ENCODE measurements at regions not wholly inside any gene's neighbourhood (a gene's known extent, or its start where the extent isn't known, plus 50 kb on each side); places are given as distances from the start of the nearest gene placed in this dataset.

DNA sequence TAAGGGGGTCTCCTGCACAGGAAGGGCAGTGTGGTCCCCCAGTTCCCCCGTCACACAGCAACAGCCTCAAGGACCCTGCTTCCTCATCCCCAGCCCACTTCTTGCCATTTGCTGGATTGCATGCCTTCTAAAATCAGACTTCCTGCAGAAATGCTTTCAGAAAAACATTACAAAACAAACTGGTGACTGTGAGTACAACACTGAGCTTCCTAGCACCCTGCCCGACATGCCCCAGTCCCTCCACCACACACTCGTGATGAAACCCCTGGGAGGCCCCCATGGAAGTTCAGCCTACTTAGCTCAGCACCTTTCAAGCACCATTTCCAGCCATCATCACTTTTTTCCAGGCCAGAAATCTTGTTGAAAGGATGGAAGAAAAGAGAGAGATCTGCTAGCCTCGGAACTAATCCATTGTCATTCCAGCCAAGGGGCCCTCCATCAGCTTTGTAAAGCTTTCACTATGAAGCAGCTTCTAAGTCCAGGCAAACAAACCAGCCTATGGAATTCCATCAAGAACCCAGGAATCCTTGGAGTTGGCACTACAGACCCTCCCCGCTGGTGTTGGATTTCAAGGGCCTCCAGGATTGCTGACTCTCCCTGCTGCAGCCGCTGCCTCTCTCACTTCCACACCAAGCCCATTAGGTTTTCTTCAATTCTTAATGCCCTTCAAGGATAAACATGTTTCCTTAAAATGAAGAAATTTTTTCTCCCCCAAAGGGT lies 114.6 kb downstream of the C5orf15 start:
- FAIRE-seq, result no peak

DNA sequence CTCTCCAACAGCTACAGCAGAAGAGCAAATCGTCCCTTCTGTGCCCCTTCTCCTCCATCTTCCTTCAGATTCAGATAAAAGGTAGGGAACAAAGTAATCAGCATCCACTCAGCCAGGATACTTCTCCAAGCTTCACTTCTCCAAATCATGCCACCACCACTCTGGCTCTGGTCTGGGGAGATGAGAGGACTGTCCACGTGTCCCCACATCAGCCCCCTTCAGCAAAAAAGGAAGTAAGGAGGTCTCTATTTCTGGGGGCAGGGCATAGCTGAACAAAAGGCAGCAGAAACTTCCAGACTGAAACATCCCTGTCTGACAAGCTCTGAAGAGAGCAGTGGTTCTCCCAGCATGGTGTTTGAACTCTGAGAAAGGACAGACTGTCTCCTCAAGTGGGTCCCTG lies 116.9 kb downstream of the C5orf15 start:
- FAIRE-seq, result no peak

GRCh38 chr5:133850811-133851210 lies 117.6 kb downstream of the C5orf15 start:
- no peak for FAIRE-seq

DNA sequence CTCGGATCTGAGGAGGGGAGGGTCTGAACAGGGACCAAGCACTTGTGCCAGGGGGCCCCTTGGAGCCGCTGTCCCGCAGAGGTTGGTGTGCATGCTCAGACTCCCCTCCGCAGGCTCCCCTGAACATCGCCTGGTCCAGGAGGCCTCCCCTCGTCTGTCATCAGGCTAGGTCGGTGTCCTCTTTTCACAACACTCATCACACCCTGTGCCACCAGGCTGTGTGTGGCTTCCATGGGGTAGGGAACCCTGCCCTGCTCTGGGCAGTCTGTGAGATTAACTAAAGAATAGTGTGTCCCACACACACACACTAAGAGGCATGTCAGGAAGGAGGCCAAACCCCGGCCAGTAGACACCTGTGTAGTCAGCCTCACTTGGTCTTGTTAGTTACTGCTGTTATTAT lies 119.3 kb downstream of the C5orf15 start:
- FAIRE-seq, result no peak

DNA sequence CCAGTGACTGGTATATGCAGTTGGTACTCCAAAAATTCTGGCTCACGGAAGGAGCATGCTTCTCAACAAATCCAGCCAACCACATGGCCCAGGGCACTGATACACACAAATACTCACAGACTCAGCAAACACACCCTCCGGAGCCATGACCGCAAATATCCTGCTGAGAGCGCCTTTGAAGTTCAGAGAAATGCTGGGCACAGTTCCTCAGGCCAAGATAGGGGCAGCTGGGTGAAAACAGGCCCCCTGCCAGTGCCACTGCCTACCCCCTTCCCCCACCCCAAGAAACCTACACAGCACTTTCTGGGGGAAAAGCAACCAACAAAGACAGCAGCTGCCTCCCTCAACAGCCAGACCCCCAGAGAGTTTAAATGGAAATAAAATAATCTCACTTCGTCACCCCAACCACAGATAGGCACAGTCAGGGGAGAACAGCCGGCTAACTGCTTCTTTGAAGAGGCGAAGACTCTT lies 120.0 kb downstream of the C5orf15 start:
- FAIRE-seq, result no peak

DNA sequence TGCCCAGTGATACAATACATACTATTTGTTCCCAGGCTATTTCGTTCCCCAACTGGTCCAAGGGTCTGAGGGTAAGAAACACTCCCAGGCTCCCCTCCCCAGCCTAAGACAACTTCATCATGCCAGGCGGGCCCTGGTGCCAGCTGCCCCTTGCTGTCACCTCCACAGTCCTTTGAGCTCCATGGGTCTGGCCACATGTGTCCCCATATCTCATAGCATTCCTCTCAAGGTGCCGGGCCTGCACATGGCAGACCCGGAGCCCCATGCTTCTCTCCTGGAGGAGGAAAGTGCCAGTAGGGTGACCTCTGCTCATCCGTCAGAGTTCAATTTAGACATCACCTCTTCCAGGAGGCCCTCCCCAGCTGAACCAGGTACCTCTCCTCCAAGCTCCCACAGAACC lies 120.5 kb downstream of the C5orf15 start:
- FAIRE-seq, result no peak

DNA sequence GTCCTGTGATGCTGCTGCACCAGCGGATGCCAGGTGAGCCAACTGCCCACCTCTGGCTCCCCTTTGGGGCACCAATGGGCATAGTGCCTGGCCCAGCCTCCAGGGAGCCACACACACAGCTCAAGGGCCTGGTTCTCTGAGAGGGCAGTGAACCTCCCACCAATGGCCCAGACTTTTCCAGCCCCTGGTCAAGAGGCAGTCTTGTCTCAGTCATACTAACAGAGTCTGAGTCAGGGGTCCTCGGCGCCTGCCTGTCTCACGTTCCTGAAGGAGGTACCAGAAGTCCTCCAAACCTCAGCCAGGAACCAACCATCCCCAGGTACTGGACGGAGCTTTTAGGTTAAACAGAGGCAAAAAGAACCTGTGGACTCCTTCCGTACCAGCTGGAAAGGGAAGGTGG lies 121.1 kb downstream of the C5orf15 start:
- FAIRE-seq, result no peak

DNA sequence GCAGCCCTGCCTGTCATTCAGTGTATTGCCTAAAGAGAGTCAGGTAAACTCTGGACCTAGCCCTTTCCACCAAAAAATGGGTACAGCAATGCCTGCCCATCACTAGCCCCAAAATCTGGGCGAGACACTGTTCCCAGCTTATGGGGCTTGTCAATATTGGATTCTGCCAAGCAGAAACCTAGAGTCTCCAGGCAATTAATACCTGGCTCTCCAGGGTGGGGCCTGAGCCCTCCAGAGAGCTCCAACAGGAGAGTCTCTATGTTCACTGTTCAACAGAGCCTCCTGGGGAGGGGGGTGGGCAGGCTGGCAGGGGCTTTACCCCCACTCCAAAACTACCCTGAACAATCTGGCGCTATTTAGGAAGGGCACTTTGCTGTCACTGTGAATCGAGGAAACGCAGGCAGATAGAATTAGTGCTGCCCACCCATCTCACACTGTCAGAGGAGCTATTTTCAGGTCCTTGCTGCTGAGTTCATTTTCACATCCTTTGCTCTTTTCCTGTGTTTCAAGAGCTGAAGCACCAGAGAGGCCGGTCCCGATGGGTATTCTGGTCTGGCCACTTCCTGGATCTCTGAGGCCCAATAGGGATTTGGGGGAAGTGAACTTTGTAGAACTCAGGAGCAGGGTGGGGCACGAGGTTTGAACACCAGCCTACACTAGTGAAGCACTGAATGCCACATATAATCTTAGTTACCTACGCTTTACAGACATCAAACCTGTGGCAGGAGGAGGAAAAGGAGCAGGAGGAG lies 121.8 kb downstream of the C5orf15 start:
- FAIRE-seq, result no peak

GRCh38 chr5:133845271-133845670 lies 123.2 kb downstream of the C5orf15 start:
- no peak for FAIRE-seq

- FAIRE-seq, result no peak
Measured at GRCh38 chr5:133844836-133845235, 123.6 kb downstream of the C5orf15 start.

DNA sequence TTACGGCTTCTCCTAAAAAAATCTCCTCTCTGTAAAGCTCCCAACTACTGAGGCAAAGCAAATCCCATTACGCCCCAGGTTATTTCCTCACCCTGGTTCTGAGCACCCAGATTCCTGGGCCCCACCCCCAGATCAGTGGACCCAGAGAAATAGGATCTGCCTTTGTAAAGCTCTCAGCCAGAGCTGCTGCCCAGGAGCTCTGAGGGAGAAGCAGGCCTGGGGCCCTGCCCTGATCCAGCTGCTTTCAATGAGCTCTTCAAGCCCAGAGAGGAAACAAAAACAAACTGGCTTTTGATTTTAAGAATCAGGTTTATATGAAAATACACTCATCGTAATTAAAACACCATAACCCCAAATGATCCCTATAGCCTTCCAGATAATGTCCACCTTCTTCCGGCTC lies 124.5 kb downstream of the C5orf15 start:
- no peak for FAIRE-seq

GRCh38 chr5:133842846-133843611 lies 125.4 kb downstream of the C5orf15 start:
- no peak for FAIRE-seq

DNA sequence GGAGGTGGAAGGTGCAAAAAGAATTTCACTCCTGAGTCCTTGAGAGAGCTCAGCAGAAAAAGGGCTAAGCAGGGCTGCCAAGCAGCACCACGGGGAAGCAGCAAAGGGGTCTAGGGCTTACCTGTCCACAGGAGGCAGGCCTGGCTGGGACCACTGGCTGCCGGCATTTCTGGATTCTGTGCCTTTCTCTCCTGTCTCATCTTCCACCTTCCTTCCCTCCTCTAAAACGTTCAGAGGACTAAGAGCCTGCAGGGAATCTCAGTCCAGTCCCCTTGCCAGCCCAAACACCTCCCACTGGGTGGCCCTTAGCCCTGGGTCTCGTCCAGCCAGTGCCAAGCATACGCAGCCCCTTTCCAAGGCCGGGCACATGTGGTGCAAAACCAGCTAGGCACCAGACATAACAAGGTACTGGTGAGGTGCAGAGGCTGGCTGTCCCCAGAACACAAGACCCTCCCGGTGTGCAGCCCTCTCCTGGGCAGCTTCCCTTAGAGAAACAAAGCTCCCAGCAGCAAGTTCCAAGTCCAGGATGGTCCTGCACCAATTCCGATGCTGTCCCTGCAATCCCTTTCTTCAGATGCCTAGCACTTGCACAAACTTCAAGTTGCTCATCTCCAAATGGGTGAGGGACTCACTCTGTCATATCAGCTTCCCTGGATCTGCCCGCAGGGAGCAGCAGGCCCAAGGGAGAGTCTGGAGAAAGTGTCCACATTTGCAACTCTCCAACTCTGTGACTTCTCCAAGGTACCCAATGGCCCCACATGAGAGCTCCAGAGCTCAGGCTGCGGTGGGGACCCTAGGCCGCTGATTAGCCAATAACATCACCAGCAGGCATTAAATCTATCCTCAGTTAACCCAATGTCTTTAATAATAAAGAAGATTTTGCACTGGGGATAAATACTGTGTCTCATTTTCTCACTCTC lies 126.3 kb downstream of the C5orf15 start:
- FAIRE-seq, result no peak

DNA sequence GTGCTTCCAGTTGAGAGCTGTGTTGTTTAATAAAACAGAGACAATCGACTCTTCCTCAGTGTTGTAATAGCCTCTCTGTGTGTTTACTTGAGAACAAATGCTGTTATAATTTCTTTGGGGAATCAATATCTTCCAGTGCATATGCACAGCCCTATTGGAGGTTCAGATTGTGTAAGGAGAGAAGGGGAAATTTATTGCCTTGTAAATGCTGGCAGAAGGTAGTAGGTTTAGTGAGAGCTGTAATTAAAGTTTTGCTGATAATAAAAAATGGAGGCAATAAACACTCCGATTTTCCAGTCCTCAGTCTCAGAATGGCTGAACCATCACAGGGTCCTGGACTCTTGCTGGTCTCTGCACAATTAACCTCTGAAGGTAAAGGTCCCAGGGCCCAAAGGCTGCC lies 128.3 kb downstream of the C5orf15 start:
- no peak for FAIRE-seq

- FAIRE-seq, result no peak
Measured at GRCh38 chr5:133839721-133840120, 128.7 kb downstream of the C5orf15 start.

DNA sequence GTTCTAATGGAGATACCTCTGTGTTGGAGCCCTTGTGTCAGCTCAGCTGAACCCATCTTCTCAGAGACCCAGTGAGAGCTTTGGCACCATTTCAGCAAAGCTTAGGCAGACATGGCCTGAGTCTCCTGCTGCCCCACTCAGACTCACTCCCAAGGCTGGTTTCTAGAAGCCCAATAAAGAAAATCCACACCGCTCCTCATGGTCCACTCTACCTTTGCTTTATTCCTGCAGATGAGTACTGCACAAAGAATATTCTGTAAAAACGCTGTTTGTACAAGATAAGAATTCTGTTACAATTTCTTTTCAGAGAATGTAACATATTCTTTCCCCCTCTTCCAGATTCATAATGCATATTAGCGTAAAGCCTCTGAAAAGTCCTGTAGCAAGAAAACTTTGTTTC lies 129.3 kb downstream of the C5orf15 start:
- FAIRE-seq, result no peak

- no peak for FAIRE-seq
Measured at GRCh38 chr5:133838286-133838685, 130.1 kb downstream of the C5orf15 start.

- FAIRE-seq, result no peak
Measured at GRCh38 chr5:133831491-133832224, 136.8 kb downstream of the C5orf15 start.

DNA sequence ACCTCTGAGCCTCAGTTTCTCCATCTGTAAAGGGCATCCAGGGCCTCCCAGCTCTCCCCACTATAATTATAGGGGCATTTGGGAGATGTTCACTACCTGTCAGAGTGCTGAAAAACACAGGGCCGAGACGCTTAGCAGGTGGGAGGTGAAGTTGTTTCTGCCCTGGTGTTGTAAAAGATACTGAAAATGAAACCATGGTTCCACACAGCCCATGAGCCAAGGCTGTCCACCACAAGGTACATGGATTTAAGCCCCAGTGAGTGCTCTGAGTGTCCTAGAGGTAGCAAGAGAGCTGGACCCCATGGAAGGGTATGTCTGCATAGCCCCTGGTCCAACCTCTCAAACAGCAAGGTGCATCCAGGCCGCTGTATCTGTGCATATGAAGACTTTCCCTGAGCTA lies 137.5 kb downstream of the C5orf15 start:
- no peak for FAIRE-seq

DNA sequence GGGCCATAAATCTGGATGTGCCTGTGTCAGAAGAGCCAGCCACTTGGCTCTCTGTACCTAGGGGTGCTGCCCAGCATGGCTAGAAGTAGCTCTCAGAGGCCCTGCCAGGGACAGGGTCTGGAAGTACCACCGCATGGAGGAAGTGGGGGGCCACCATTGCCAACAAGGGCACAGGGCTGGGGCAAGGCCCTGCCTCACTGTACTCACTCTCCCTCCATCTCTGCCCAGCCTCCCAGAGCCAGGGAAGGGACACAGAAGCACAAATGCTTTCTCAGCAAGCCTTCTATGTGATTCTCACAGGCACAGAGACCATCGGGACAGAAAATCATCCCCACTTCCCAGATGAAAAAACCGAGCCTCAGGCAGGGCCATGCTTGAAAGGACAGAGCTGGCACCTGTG lies 138.1 kb downstream of the C5orf15 start:
- FAIRE-seq, result no peak

DNA sequence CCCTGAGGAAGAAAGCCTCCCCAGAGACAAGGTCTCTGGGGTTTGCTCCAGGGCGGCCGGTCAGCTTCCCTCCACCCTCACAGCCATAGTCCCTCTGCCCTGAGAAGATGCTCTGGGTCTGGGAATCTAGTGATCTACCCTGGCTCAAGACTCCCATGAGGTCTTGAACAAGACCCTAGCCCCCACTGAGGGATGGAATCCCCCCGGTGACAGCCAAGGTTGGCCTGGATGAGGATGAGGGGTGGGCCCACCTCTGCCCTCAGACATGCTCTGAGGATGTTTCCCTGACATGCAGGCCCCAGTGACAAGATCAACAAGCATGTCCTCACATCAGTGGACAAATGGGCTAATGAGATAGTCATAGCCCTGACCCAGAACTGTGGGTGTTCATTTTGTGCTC lies 138.6 kb downstream of the C5orf15 start:
- no peak for FAIRE-seq

- FAIRE-seq, result no peak
Measured at GRCh38 chr5:133828722-133829121, 139.7 kb downstream of the C5orf15 start.

Measured in TTC549 (cell line).